Renal pelvis (tissue), 1 donor: ENCODE measurements at regions not wholly inside any gene's neighbourhood (a gene's known extent, or its start where the extent isn't known, plus 50 kb on each side); places are given as distances from the start of the nearest gene placed in this dataset.
"Not testable (repeated sequence)": the region's sequence is repeated elsewhere in the genome, so short reads cannot be mapped to it uniquely, and the experiment has no call there.

ENCODE experiments used
- DNase-seq: peaks from one replicate; pipeline ENCODE4 v3.0.0-alpha.2; 2013

DNA sequence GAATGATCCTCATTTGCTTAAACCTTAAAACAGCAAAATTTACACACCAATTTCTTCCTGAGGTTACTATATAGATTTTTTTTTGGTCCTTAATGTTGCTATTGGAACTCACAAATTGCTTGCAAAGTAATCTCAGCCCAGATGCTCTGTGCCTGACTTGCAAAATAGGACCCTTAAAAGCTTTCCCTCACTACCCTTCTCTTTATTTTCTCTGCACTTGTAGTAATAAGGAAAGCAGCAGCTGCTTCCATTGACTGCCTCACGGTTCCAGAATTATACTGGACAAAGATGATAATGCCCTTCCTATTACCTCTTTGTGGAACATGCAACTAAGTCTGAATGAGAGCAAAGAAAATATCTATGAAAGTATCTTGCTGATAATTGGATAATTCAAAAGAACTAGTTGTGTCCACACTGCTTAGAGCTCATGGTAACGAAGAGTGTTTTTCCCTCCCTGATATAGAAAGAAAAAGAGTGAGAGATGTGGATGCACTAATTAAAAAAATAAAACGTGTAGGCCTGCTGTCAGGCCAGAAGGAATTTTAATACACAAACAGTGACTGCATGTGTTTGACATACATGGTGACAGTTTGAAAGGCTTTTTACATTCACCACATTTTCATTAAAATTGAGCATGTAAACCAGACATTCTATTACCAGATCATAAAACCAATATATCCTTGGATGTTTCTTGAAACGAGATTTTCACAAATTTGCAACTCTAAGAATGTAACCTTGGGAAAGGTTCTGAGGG lies 783.1 kb downstream of the GBE1 start:
- no peak for DNase-seq

DNA sequence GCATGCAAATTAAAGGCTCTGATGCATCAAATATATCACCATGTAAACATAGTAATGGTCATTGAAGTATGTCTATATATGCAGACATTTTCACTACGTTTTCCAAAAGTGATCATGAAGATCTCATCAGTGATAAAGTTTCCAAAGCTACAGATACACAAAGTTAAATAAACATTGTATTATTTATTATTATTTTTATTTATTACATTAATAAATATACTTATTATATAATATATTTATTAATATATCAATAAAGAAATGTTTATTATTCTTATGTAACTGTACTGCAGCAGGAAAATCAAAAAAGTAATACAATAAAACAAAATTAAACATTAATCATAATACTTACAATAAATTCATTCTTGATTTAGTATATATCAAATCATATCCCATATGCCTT lies 791.2 kb downstream of the GBE1 start:
- no peak for DNase-seq

DNA sequence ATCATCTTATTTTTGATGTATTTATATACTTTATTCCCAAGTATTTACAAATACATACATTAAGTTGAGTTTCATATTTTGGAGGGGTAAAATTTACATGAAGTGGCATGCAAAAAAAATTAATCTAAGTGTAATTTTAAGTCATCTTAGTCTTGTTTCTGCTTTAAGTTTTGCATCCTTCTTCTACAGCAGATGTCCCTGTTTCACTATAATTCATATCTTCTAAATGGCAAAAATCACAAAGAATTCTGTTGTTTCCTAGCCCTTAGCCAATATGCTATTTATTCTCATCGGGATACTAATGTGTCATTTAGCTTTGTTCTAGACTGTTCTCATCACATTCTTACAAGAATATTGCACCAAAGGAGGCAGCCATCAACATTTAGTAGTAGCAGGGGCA lies 831.9 kb downstream of the GBE1 start:
- no peak for DNase-seq

DNA sequence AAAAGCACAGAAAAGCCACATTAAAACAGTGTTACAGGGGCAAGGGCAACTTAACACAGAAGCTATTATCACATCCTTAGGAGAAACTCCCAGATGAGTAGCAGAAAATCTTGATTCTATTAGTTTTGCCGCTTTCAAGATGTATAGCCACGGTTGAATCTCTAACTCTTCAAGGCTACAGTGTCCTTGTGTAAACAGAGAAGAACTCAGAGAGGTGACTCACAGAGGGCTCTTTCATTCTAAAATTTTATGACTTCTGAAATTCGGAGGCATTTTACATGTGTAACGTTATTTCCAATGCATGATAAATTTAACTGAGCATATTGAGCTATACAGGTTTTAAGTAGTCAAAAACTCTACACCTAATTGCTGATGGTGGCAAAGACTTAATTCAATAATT lies 846.6 kb downstream of the GBE1 start:
- no peak for DNase-seq

DNA sequence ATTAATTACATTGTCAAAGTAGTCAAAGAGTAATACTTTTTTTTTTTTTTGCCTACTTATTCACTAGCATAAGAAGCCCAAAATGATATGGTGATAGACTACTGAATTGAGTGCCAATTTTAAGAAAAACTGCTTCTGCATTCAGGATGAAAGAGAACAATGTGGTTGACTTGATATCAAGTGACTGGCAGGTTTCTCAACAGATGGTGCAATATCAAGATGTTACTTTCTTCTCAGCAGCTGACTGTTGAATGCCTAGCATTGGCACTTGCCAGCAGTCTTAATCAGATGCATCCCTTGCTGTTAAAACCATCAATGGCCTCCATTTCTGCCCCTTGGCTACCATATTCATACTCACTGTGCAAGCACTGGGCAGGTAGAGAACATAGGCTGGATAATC lies 863.2 kb downstream of the GBE1 start:
- no peak for DNase-seq

GRCh38 chr3:80897005-80897404 lies 864.4 kb downstream of the GBE1 start:
- DNase-seq = not testable (repeated sequence)

DNA sequence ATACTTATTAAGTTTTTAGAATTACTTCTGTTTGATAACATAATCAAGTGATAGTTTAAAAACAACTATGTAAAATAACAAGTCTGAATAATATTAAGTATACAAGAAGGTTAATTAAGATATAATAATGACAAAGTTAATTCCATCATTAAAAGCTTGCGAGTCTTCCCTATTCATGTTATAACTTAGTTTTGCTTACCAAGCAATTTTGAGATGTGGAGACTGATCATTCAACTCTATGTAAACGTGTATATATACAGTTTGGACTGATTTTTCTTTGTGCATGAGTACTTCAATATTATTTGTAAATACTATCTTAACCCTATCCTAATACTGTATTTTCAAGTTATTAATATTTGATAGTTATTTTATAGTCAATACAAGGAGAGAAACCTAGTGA lies 870.9 kb downstream of the GBE1 start:
- DNase-seq = no peak

- no peak for DNase-seq
These were observed 871.9 kb downstream of the GBE1 start for GRCh38 chr3:80889535-80889934.

- DNase-seq = no peak
These were observed 890.9 kb downstream of the GBE1 start for GRCh38 chr3:80870476-80871041.

GRCh38 chr3:80855482-80855881 lies 906.0 kb downstream of the GBE1 start:
- DNase-seq = no peak

- DNase-seq = no peak
These were observed 925.0 kb downstream of the GBE1 start for GRCh38 chr3:80836395-80836794.

GRCh38 chr3:80807577-80807976 lies 953.9 kb downstream of the GBE1 start:
- DNase-seq = no peak

- no peak for DNase-seq
These were observed 954.8 kb downstream of the GBE1 start for GRCh38 chr3:80806673-80807072.

DNA sequence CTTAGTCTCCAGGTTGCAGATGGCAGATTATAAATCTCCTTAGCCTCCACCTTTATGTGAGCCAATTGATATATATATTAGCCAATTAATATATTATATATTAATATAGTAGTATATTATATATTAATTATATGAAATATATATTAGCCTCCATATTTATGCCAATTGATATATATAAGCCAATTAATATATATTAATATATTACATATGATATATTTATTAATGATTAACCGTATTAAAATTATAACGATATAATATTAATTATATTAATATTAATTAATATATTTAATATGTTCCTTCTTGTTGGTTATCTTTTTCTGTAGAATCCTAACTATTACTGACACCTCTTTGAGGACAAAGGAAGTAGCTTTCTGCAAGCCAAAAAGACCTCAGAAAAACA lies 972.5 kb downstream of the GBE1 start:
- DNase-seq = no peak

DNA sequence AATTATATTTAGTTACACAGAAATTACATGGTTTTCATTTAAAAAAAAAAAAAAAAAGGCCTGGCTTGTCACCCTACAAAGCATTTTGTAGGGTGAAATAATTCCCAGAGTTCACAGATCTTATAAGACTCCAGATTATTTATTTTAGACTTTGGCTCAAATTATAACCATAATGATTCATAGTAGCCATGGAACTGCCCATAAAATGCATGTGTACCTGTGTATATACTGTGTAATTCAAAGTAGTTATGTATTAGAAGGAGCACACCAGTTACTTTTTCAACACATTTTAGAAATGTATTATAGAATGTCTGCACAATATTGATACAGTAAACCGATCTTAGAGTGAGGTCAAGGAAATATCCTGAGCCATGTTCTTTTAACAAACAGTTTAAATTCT lies 975.6 kb downstream of the GBE1 start:
- no peak for DNase-seq

GRCh38 chr3:80785475-80785874 lies 976.0 kb downstream of the GBE1 start:
- DNase-seq = no peak

DNA sequence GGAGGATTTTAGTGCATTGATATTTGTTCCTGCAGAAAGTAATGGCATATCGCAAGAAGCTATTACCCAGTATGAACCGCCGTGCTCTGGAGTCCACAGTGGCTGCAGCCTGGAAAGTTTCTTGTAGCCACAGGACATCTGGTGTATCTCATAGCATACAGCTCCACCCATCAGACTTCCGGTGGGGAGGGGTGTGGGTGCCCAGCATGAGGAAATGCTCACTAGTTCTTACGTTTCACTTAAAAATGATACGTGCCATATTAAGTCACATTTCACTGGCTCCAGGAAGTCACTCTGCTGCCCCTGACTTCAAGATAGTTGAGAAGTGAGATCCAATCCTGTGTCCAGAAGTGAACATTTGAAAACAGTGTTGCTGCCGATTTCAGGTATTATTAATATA lies 990.4 kb downstream of the GBE1 start:
- DNase-seq = no peak

DNA sequence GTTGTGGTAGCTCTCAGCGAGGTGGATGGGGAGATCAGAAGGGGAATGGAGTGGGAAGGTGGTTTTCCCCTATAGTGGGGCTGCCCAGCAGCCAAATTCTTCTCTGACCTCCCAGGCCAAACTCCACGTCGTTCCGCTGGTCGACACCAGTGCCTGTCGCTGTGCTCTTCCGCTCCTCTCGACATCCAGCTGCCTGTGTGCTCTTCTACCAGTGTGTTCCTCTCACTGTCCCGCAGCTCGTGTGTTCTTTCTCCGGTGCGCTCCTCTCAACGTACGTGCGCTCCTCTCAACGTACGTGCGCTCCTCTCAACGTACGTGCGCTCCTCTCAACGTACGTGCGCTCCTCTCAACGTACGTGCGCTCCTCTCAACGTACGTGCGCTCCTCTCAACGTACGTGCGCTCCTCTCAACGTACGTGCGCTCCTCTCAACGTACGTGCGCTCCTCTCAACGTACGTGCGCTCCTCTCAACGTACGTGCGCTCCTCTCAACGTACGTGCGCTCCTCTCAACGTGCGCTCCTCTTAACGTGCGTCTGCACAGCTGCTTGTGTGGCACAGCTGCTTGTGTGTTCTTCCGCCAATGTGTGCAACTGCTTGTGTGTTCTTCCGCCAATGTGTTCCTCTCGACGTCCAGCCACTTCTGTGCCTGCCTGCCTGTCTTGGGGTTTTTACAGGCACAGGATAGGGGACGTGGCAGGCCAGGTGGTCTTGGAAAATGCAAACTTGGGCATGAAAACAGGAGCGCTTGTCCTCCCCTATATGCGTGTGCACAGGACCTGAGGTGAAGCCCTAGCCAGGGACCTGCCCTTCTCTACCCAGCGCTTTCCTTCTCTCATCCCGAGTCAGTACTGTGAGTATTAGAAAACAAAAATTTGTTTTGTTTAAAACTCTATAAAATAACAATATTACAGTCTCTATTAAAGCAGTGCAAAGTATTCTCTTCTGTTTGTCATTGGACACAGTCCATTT lies 991.1 kb downstream of the GBE1 start:
- DNase-seq = no peak

DNA sequence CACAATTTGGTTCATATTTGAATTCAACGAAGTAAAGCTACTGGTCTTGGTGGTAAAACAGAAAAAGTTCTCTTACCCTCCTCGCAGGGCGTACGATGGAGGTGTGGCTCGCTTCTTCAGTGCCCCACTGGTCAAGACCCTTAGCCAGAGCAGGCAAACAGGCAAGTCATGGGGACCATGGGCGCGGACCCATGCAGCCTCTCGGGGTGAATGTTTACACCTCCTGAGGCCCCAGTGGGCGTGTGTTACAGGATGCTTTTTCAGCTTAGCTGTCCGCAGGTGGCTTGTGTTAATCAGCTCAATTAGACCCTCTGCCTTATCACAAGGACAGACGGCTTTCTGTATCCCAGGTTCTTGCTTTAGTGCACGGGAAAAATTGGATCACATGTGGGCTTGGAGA lies 991.8 kb downstream of the GBE1 start:
- no peak for DNase-seq

DNA sequence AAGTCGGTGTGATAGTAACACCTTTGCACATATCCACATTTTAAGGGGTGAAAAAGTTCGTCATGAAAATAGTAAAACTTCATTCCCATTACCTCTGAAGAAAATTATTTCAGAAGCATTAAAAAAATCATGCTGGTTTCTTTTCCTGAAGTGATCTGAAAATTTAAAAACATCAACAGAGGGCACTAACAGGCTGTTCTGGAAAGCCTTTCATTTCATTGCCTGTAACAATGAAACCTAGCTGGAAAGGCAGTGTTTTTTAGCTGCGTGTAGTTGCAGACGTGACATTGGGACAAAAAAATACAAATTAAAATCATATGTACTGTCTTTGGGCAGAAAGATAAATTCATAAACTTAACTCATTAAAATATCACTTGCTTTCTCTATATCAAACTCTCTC lies 993.8 kb downstream of the GBE1 start:
- DNase-seq = no peak

- DNase-seq = no peak
These were observed 987.2 kb upstream of the ROBO1 start for GRCh38 chr3:80754969-80755368.

- no peak for DNase-seq
These were observed 985.2 kb upstream of the ROBO1 start for GRCh38 chr3:80753021-80753420.

- DNase-seq = no peak
These were observed 982.8 kb upstream of the ROBO1 start for GRCh38 chr3:80750637-80751036.
